H1 (cell line): ENCODE measurements at regions not wholly inside any gene's neighbourhood (a gene's known extent, or its start where the extent isn't known, plus 50 kb on each side); places are given as distances from the start of the nearest gene placed in this dataset.

ENCODE experiments used
- CTCF ChIA-PET: fragments of 300-600 bp; sonication (Branson Sonifier 250); formaldehyde crosslinking; loops from one replicate; lab custom pipeline; 2021; ENCODE audit not compliant: partially characterized antibody; lab: Charles Lee
- POLR2A ChIA-PET: fragments of 300-600 bp; sonication (Branson Sonifier 250); formaldehyde crosslinking; loops from one replicate; lab custom pipeline; 2021; ENCODE audit warnings: inconsistent platforms; ENCODE audit not compliant: partially characterized antibody; lab: Charles Lee
- DNase-seq, 2 experiments: peaks; one replicate each; pipeline versions ENCODE4 v3.0.0 to v3.0.0-alpha.2; 2010 to 2022; ENCODE audit warnings: low spot score in 2 of 2, low read depth in 1 of 2, mixed read lengths in 1 of 2
- FAIRE-seq: peaks from 2 replicates; lab custom pipeline; 2011; peaks lifted over from hg19 to GRCh38; lab: Jason Lieb, UNC
- H2AFZ ChIP-seq: 2 replicates; pipeline ENCODE4 v1.8.1; 2012; ENCODE audit warnings: low read length, inconsistent platforms
- H2AK5ac ChIP-seq: 2 replicates; pipeline ENCODE4 v1.6.1; 2013; ENCODE audit warnings: low read depth, low read length
- H2BK120ac ChIP-seq: replicated peaks from 2 replicates; pipeline ENCODE3; 2013; ENCODE audit warnings: low read depth, low read length, inconsistent platforms
- H2BK12ac ChIP-seq: 2 replicates; pipeline ENCODE4 v1.6.1; 2013; ENCODE audit warnings: low read depth, low read length
- H2BK15ac ChIP-seq: 2 replicates; pipeline ENCODE4 v1.6.1; 2013; ENCODE audit warnings: low read length
- H2BK20ac ChIP-seq: 2 replicates; pipeline ENCODE4 v1.6.1; 2013; ENCODE audit warnings: low read length
- H2BK5ac ChIP-seq: 2 replicates; pipeline ENCODE4 v1.6.1; 2013; ENCODE audit warnings: low read depth, low read length
- H3K14ac ChIP-seq: 2 replicates; pipeline ENCODE4 v1.6.1; 2013; ENCODE audit warnings: inconsistent platforms; ENCODE audit not compliant: insufficient read length
- H3K18ac ChIP-seq: 2 replicates; pipeline ENCODE4 v1.6.1; 2013; ENCODE audit warnings: low read length; ENCODE audit errors: extremely low read depth
- H3K23ac ChIP-seq: 2 replicates; pipeline ENCODE4 v1.6.1; 2013; ENCODE audit warnings: inconsistent platforms; ENCODE audit not compliant: insufficient read length
- H3K23me2 ChIP-seq: 2 replicates; pipeline ENCODE4 v1.6.1; 2013; ENCODE audit warnings: low read depth, low read length
- H3K27ac ChIP-seq: 2 replicates; pipeline ENCODE4 v1.6.1; 2011; ENCODE audit warnings: low read depth, low read length, inconsistent platforms
- H3K27me3 ChIP-seq, 4 experiments: replicated peaks in 1 of 4; 1 replicate in 1 of 4; 2 replicates in 3 of 4; pipeline versions ENCODE4 v1.6.1 to v1.8.1; 2011 to 2013; ENCODE audit warnings: low read length in 3 of 4, mild to moderate bottlenecking in 3 of 4, inconsistent platforms in 2 of 4, mixed read lengths in 2 of 4, moderate library complexity in 1 of 4; ENCODE audit not compliant: control insufficient read depth in 3 of 4, insufficient read depth in 3 of 4; ENCODE audit errors: extremely low read depth in 1 of 4
- H3K36me3 ChIP-seq, 4 experiments: 2 replicates each; pipeline versions ENCODE4 v1.6.1 to v1.8.1; 2011 to 2013; ENCODE audit warnings: mild to moderate bottlenecking in 4 of 4, low read length in 3 of 4, moderate library complexity in 2 of 4, control low read depth in 1 of 4, inconsistent platforms in 1 of 4; ENCODE audit not compliant: insufficient read depth in 4 of 4, control insufficient read depth in 2 of 4
- H3K4ac ChIP-seq: replicated peaks from 2 replicates; pipeline ENCODE3; 2013; ENCODE audit warnings: low read length, low read depth, mixed read lengths, inconsistent platforms; ENCODE audit not compliant: insufficient read length
- H3K4me1 ChIP-seq, 4 experiments: replicated peaks in 1 of 4; 1 replicate in 1 of 4; 2 replicates in 3 of 4; pipeline versions ENCODE4 v1.6.1 to v1.8.1; 2011 to 2013; ENCODE audit warnings: low read length in 3 of 4, inconsistent platforms in 2 of 4, mixed read lengths in 1 of 4; ENCODE audit not compliant: insufficient read depth in 4 of 4, control insufficient read depth in 3 of 4
- H3K4me2 ChIP-seq, 2 experiments: 2 replicates each; pipeline versions ENCODE4 v1.6.1 to v1.8.1; 2011 to 2013; ENCODE audit warnings: low read depth in 2 of 2, low read length in 2 of 2, control low read depth in 1 of 2, inconsistent platforms in 1 of 2, mild to moderate bottlenecking in 1 of 2; ENCODE audit not compliant: insufficient read depth in 1 of 2
- H3K4me3 ChIP-seq, 4 experiments: fragments of 200-600, 300-600 bp in 1 of 4; sonication (generic), shearing (Covaris generic), sonication (Bioruptor Twin) in 1 of 4; 2 replicates each; pipeline versions ENCODE4 v1.5.1 to v1.8.1; 2011 to 2016; ENCODE audit warnings: low read length in 4 of 4, low read depth in 3 of 4, control low read depth in 2 of 4, inconsistent platforms in 2 of 4, mild to moderate bottlenecking in 2 of 4, mixed read lengths in 1 of 4, moderate library complexity in 1 of 4; ENCODE audit not compliant: insufficient read depth in 2 of 4; ENCODE audit errors: extremely low read depth in 1 of 4
- H3K56ac ChIP-seq: replicated peaks from 2 replicates; pipeline ENCODE3; 2013; ENCODE audit warnings: low read depth, mild to moderate bottlenecking, mixed read lengths, low read length, inconsistent platforms; ENCODE audit not compliant: insufficient read length
- H3K79me1 ChIP-seq: 2 replicates; pipeline ENCODE4 v1.6.1; 2013; ENCODE audit warnings: low read depth, low read length, control low read depth
- H3K79me2 ChIP-seq, 2 experiments: 2 replicates each; pipeline versions ENCODE4 v1.6.1 to v1.8.1; 2012 to 2013; ENCODE audit warnings: low read length in 2 of 2, mild to moderate bottlenecking in 2 of 2, inconsistent platforms in 1 of 2; ENCODE audit not compliant: insufficient read depth in 2 of 2, control insufficient read depth in 1 of 2
- H3K9ac ChIP-seq, 4 experiments: replicated peaks in 1 of 4; 1 replicate in 1 of 4; 2 replicates in 3 of 4; pipeline versions ENCODE4 v1.6.1 to v1.8.1; 2011 to 2013; ENCODE audit warnings: low read depth in 3 of 4, low read length in 3 of 4, control low read depth in 2 of 4, mild to moderate bottlenecking in 2 of 4, moderate library complexity in 2 of 4, inconsistent platforms in 1 of 4; ENCODE audit errors: extremely low read depth in 1 of 4
- H3K9me3 ChIP-seq, 2 experiments: 2 replicates each; pipeline versions ENCODE4 v1.6.1 to v1.8.1; 2012 to 2013; ENCODE audit warnings: mild to moderate bottlenecking in 2 of 2, moderate library complexity in 2 of 2, control low read depth in 1 of 2, inconsistent platforms in 1 of 2, low read depth in 1 of 2, low read length in 1 of 2, mixed read lengths in 1 of 2; ENCODE audit not compliant: insufficient read depth in 2 of 2
- H4K20me1 ChIP-seq, 2 experiments: replicated peaks in 1 of 2; 2 replicates each; pipeline versions ENCODE3 to v1.8.1; 2011 to 2013; ENCODE audit warnings: inconsistent platforms in 2 of 2, low read length in 2 of 2, mild to moderate bottlenecking in 1 of 2; ENCODE audit not compliant: insufficient read depth in 2 of 2, control insufficient read depth in 1 of 2
- H4K5ac ChIP-seq: 2 replicates; pipeline ENCODE4 v1.6.1; 2013; ENCODE audit warnings: low read length, low read depth, mixed read lengths, inconsistent platforms; ENCODE audit not compliant: insufficient read length
- H4K8ac ChIP-seq: 2 replicates; pipeline ENCODE4 v1.8.0; 2013; ENCODE audit warnings: mild to moderate bottlenecking, moderate library complexity, low read length, inconsistent platforms; ENCODE audit not compliant: insufficient read depth; ENCODE audit errors: extremely low read depth
- H4K91ac ChIP-seq: replicated peaks from 2 replicates; pipeline ENCODE3; 2013; ENCODE audit warnings: low read length, mixed read lengths, inconsistent platforms; ENCODE audit not compliant: insufficient read length
- ASH2L ChIP-seq: fragments of 200-600, 300-600 bp; sonication (generic); IDR thresholded peaks from one replicate; pipeline ENCODE4 v1.7.1; 2017; ENCODE audit warnings: low read length
- ATF2 ChIP-seq: IDR thresholded peaks from 2 replicates; pipeline ENCODE4 v1.6.1; 2012; ENCODE audit warnings: low read length, inconsistent platforms
- EZH2 ChIP-seq: fragments of 200-600 bp; sonication (generic); IDR thresholded peaks from 2 replicates; pipeline ENCODE4 v1.7.1; 2012; ENCODE audit warnings: low read depth, mild to moderate bottlenecking, moderate library complexity, low read length, inconsistent platforms; ENCODE audit not compliant: severe bottlenecking
- SRF ChIP-seq: IDR thresholded peaks from 2 replicates; pipeline ENCODE4 v1.6.1; 2011; ENCODE audit warnings: mild to moderate bottlenecking, low read depth, low read length, moderate library complexity
- TAF1 ChIP-seq: IDR thresholded peaks from 2 replicates; pipeline ENCODE4 v1.6.1; 2011; ENCODE audit warnings: mild to moderate bottlenecking, low read depth, low read length
- TBP ChIP-seq: IDR thresholded peaks from 2 replicates; pipeline ENCODE4 v1.6.1; 2011; ENCODE audit warnings: low read depth, low read length, improper control_type of control experiment
- TEAD4 ChIP-seq: IDR thresholded peaks from 2 replicates; pipeline ENCODE4 v1.6.1; 2012; ENCODE audit warnings: low read depth, low read length, inconsistent platforms, mixed read lengths
- WGBS, 2 experiments: shearing (Covaris generic) in 1 of 2; methylation state at CpG; one replicate each; pipeline versions ENCODE4 v1.1.6 to v1.1.7; 2013 to 2015; ENCODE audit warnings: low lambda C conversion rate in 2 of 2, mixed read lengths in 2 of 2, inconsistent platforms in 1 of 2, low coverage in 1 of 2, missing lambda C conversion rate in 1 of 2; ENCODE audit not compliant: insufficient replicate concordance in 2 of 2, insufficient coverage in 1 of 2, insufficient read length in 1 of 2; ENCODE audit errors: extremely low coverage in 1 of 2, missing lambda C conversion rate in 1 of 2; 5-methylcytosine and 5-hydroxymethylcytosine counted together
- TF ChIP-seq, protein P1 (sequence below): IDR thresholded peaks from 2 replicates; pipeline ENCODE4 v1.6.1; 2012; ENCODE audit warnings: inconsistent platforms
- TF ChIP-seq, protein P2 (sequence below), 3 experiments: IDR thresholded peaks; 1 replicate in 2 of 3; 2 replicates in 1 of 3; pipeline versions ENCODE4 v1.5.1 to v1.6.1; 2011; ENCODE audit warnings: low read length in 3 of 3, mild to moderate bottlenecking in 3 of 3, inconsistent platforms in 2 of 3, low read depth in 1 of 3, moderate library complexity in 1 of 3; ENCODE audit not compliant: insufficient read depth in 1 of 3; ENCODE audit errors: control extremely low read depth in 1 of 3

DNA sequence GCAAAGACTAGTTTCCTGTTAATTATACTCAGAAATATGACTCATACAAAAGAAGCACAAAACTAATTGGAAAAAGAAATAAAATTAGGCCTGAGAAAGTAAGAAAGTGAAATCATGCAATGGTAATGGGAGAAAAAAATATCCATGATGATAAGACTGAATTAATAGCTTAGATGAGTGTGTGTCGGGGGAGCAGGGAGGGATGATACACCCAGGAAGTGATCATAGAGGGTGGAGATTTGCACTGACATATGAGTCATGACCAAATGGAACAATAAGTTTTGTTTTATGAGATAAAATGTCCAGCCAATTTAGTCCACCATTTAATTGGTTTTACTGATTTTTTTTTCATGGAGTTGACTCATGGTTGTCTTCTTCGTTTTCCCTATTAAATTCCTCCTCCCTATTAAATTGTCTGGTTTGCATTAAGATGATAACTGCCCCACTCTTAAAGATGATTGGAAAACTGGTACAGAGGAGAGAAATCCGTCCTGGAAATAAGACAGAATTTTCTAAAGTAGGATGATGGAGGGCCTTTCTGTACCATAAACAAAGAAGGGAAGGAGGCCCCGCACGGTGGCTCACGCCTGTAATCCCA lies 111.7 kb upstream of the KCNJ6 start:
- H3K4me3 ChIP-seq, result no peak overlapping the region
- no peak overlapping the region for H2BK5ac ChIP-seq
- H3K23me2 ChIP-seq, result no peaks in the 10 kb centered on the region
- H2BK120ac ChIP-seq, result no peak overlapping the region
- H2AFZ ChIP-seq, result no peak overlapping the region
- H3K4me1 ChIP-seq, result no peaks in the 10 kb centered on the region
- H3K27me3 ChIP-seq, result no peaks in the 10 kb centered on the region
- no peaks in the 10 kb centered on the region for H3K79me2 ChIP-seq
- H2BK20ac ChIP-seq, result no peak overlapping the region
- POLR2A ChIA-PET, result no interaction called here
- H3K14ac ChIP-seq, result no peak overlapping the region
- no peak overlapping the region for H2BK15ac ChIP-seq
- FAIRE-seq, result no peak
- H3K4ac ChIP-seq, result no peak overlapping the region
- H3K36me3 ChIP-seq, result no peaks in the 10 kb centered on the region
- no peak overlapping the region for H3K56ac ChIP-seq
- no peak for DNase-seq
- H3K79me1 ChIP-seq, result no peaks in the 10 kb centered on the region
- WGBS, 2 experiments, result 80% methylated on average over 6 of the region's 6 CpGs; no CpG with 5 or more reads in 1 of the 2 experiments
- no peak overlapping the region for H2BK12ac ChIP-seq
- no peak overlapping the region for H3K18ac ChIP-seq
- CTCF ChIA-PET, result no interaction called here
- no peak overlapping the region for H3K23ac ChIP-seq
- no peaks in the 10 kb centered on the region for H3K9me3 ChIP-seq
- H4K8ac ChIP-seq, result no peak overlapping the region
- no peak overlapping the region for H4K5ac ChIP-seq
- no peak overlapping the region for H4K91ac ChIP-seq
- H2AK5ac ChIP-seq, result no peak overlapping the region
- no peak overlapping the region for H3K27ac ChIP-seq
- no peaks in the 10 kb centered on the region for H4K20me1 ChIP-seq
- no peak overlapping the region for H3K4me2 ChIP-seq
- H3K9ac ChIP-seq, result no peak overlapping the region
- TF ChIP-seq, protein P1, sequence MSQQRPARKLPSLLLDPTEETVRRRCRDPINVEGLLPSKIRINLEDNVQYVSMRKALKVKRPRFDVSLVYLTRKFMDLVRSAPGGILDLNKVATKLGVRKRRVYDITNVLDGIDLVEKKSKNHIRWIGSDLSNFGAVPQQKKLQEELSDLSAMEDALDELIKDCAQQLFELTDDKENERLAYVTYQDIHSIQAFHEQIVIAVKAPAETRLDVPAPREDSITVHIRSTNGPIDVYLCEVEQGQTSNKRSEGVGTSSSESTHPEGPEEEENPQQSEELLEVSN, result no peak
- no peak for TF ChIP-seq EZH2
- no peak for TF ChIP-seq SRF
- no peak for TF ChIP-seq ASH2L
- TF ChIP-seq TBP, result no peak
- TF ChIP-seq TAF1, result no peak
- TF ChIP-seq, protein P2, sequence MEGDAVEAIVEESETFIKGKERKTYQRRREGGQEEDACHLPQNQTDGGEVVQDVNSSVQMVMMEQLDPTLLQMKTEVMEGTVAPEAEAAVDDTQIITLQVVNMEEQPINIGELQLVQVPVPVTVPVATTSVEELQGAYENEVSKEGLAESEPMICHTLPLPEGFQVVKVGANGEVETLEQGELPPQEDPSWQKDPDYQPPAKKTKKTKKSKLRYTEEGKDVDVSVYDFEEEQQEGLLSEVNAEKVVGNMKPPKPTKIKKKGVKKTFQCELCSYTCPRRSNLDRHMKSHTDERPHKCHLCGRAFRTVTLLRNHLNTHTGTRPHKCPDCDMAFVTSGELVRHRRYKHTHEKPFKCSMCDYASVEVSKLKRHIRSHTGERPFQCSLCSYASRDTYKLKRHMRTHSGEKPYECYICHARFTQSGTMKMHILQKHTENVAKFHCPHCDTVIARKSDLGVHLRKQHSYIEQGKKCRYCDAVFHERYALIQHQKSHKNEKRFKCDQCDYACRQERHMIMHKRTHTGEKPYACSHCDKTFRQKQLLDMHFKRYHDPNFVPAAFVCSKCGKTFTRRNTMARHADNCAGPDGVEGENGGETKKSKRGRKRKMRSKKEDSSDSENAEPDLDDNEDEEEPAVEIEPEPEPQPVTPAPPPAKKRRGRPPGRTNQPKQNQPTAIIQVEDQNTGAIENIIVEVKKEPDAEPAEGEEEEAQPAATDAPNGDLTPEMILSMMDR (IDR thresholded peaks at IDR 0.05; ENCODE audit: control extremely low read depth in 1 of 3, insufficient read depth in 1 of 3, low read depth in 1 of 3, low read length in 3 of 3), result no peak
- TF ChIP-seq ATF2, result no peak
- no peak for TF ChIP-seq TEAD4
